ENCODE measurements at regions not wholly inside any gene's neighbourhood (a gene's known extent, or its start where the extent isn't known, plus 50 kb on each side); places are given as distances from the start of the nearest gene placed in this dataset.

- no peak for DNase-seq
Observed at GRCh38 chrX:149272690-149273463, 232.2 kb downstream of the IDS start.

GRCh38 chrX:149267878-149268813 lies 237.0 kb downstream of the IDS start:
- no peak for DNase-seq

GRCh38 chrX:149262086-149262485 lies 243.0 kb downstream of the IDS start:
- DNase-seq = no peak

GRCh38 chrX:149259241-149259640 lies 245.9 kb downstream of the IDS start:
- no peak for DNase-seq

GRCh38 chrX:149255860-149256259 lies 249.2 kb downstream of the IDS start:
- no peak for DNase-seq

GRCh38 chrX:149248073-149248625 lies 257.0 kb downstream of the IDS start:
- DNase-seq = no peak

- no peak for DNase-seq
Observed at GRCh38 chrX:149230689-149231088, 274.4 kb downstream of the IDS start.

GRCh38 chrX:149223854-149224253 lies 281.3 kb downstream of the IDS start:
- no peak for DNase-seq

GRCh38 chrX:149222040-149222439 lies 283.1 kb downstream of the IDS start:
- DNase-seq = no peak

GRCh38 chrX:149221230-149221629 lies 283.9 kb downstream of the IDS start:
- DNase-seq = no peak

- no peak for DNase-seq
Observed at GRCh38 chrX:149213264-149213663, 291.8 kb downstream of the IDS start.

- no peak for DNase-seq
Observed at GRCh38 chrX:149208307-149208706, 296.8 kb downstream of the IDS start.

- no peak for DNase-seq
Observed at GRCh38 chrX:149207518-149207917, 297.6 kb downstream of the IDS start.

- DNase-seq = no peak
Observed at GRCh38 chrX:149205937-149206336, 299.2 kb downstream of the IDS start.

- no peak for DNase-seq
Observed at GRCh38 chrX:149205081-149205480, 300.0 kb downstream of the IDS start.

- DNase-seq = no peak
Observed at GRCh38 chrX:149199734-149200133, 305.4 kb downstream of the IDS start.

- no peak for DNase-seq
Observed at GRCh38 chrX:149198980-149199732, 305.9 kb downstream of the IDS start.

GRCh38 chrX:149185087-149185486 lies 320.0 kb downstream of the IDS start:
- no peak for DNase-seq

- DNase-seq = no peak
Observed at GRCh38 chrX:149161435-149162088, 343.5 kb downstream of the IDS start.

- DNase-seq = no peak
Observed at GRCh38 chrX:149157976-149158375, 347.1 kb downstream of the IDS start.

GRCh38 chrX:149152941-149153340 lies 352.2 kb downstream of the IDS start:
- DNase-seq = no peak

Measured in CD4-positive, alpha-beta T cell treated with Interleukin-17A for 1 hour (primary cell).